Karpas-422 (cell line): ENCODE measurements at regions not wholly inside any gene's neighbourhood (a gene's known extent, or its start where the extent isn't known, plus 50 kb on each side); places are given as distances from the start of the nearest gene placed in this dataset. TPM values are rescaled to one million over a fixed set of nuclear protein-coding genes. Genes with fewer than 3 reads are reported as not detected.

Experiments
- DNase-seq: peaks from one replicate; pipeline ENCODE4 v3.0.0-alpha.2; 2015
- H2AFZ ChIP-seq: fragments of 200-600 bp; sonication (generic); 2 replicates; pipeline ENCODE4 v1.6.1; 2014; ENCODE audit warnings: antibody characterized with exemption, low read length, mixed read lengths
- H3K27ac ChIP-seq: fragments of 200-600 bp; sonication (generic); 2 replicates; pipeline ENCODE4 v1.5.1; 2014; ENCODE audit warnings: mild to moderate bottlenecking, low read length, moderate library complexity
- H3K27me3 ChIP-seq: fragments of 200-600 bp; sonication (generic); 2 replicates; pipeline ENCODE4 v1.6.1; 2014; ENCODE audit warnings: low read length, mixed read lengths
- H3K36me3 ChIP-seq: fragments of 200-600 bp; sonication (generic); 2 replicates; pipeline ENCODE4 v1.6.1; 2014; ENCODE audit warnings: low read length, mixed read lengths; ENCODE audit not compliant: insufficient read depth
- H3K4me1 ChIP-seq: fragments of 200-600 bp; sonication (generic); 2 replicates; pipeline ENCODE4 v1.6.1; 2014; ENCODE audit warnings: mild to moderate bottlenecking, low read length, mixed read lengths
- H3K4me2 ChIP-seq: fragments of 200-600 bp; sonication (generic); 2 replicates; pipeline ENCODE4 v1.6.1; 2014; ENCODE audit warnings: low read length, low read depth, mild to moderate bottlenecking; ENCODE audit not compliant: poor library complexity, severe bottlenecking
- H3K4me3 ChIP-seq: fragments of 200-600 bp; sonication (generic); 2 replicates; pipeline ENCODE4 v1.5.1; 2014; ENCODE audit warnings: mild to moderate bottlenecking, antibody characterized with exemption, low read length, mixed read lengths
- H3K79me2 ChIP-seq: fragments of 200-600 bp; sonication (generic); 2 replicates; pipeline ENCODE4 v1.6.1; 2014; ENCODE audit warnings: mild to moderate bottlenecking, low read length, mixed read lengths
- H3K9ac ChIP-seq: fragments of 200-600 bp; sonication (generic); 2 replicates; pipeline ENCODE4 v1.6.0; 2014; ENCODE audit warnings: low read length
- H3K9me2 ChIP-seq: fragments of 200-600 bp; sonication (generic), shearing (Covaris generic); replicated peaks from 2 replicates; pipeline ENCODE4 v1.6.0; 2014; ENCODE audit warnings: mild to moderate bottlenecking, low read length, moderate library complexity; ENCODE audit not compliant: insufficient read depth
- H3K9me3 ChIP-seq: fragments of 300-700, 200-600 bp; sonication (generic); 2 replicates; pipeline ENCODE4 v1.6.1; 2014; ENCODE audit warnings: low read length, mixed read lengths
- H4K20me1 ChIP-seq: fragments of 200-600 bp; sonication (generic); 2 replicates; pipeline ENCODE4 v1.6.1; 2014; ENCODE audit warnings: mild to moderate bottlenecking, antibody characterized with exemption, low read length, low read depth; ENCODE audit not compliant: insufficient read depth
- small RNA-seq: library from RNA; depleted of rRNA; stranded (forward); fragments of <200 nt; gene quantifications from one replicate; pipeline ENCODE3, GENCODE V24; 2014

- no peaks in the 10 kb centered on the region for H3K79me2 ChIP-seq
- H3K4me3 ChIP-seq: no peak overlapping the region
- H3K9me3 ChIP-seq: no peaks in the 10 kb centered on the region
- DNase-seq: no peak
- H4K20me1 ChIP-seq: no peaks in the 10 kb centered on the region
- no peak overlapping the region for H3K9ac ChIP-seq
- no peaks in the 10 kb centered on the region for H3K27me3 ChIP-seq
- no peak overlapping the region for H3K27ac ChIP-seq
- no peaks in the 10 kb centered on the region for H3K36me3 ChIP-seq
- no peak overlapping the region for H3K4me2 ChIP-seq
- H3K4me1 ChIP-seq: no peaks in the 10 kb centered on the region
- H2AFZ ChIP-seq: no peak overlapping the region
- no peaks in the 10 kb centered on the region for H3K9me2 ChIP-seq
Observed at GRCh38 chr14:92259613-92260357, 63.2 kb upstream of the SLC24A4 start.

DNA sequence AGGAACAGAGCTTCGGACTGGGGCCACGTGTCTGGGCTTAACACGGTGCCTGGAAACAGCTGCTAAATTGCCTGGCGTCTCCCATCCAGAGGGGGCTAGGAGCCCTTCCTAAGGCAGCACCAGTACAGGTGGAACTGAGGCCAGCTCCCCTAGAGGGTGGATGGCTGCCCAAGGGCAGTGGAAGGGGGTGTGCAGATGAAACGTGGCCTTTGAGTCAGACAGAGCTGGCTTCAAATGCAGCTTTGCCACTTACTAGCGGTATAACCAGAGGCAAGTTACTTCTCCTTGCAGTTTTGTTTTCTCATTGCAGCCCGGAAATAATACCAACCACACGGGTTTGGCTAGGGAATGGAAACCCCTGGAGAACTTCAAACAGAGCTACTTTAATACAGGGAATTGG lies 59.3 kb upstream of the SLC24A4 start:
- no peaks in the 10 kb centered on the region for H3K79me2 ChIP-seq
- H3K36me3 ChIP-seq: no peaks in the 10 kb centered on the region
- H3K9ac ChIP-seq: no peak overlapping the region
- no peak overlapping the region for H2AFZ ChIP-seq
- no peaks in the 10 kb centered on the region for H3K9me3 ChIP-seq
- H3K27ac ChIP-seq: no peak overlapping the region
- H3K4me1 ChIP-seq: no peaks in the 10 kb centered on the region
- H3K4me3 ChIP-seq: no peak overlapping the region
- H3K9me2 ChIP-seq: no peaks in the 10 kb centered on the region
- H3K4me2 ChIP-seq: no peak overlapping the region
- H3K27me3 ChIP-seq: no peaks in the 10 kb centered on the region
- DNase-seq: no peak
- no peaks in the 10 kb centered on the region for H4K20me1 ChIP-seq

- Histone ChIP-seq H3K9me3 (no peaks in the 10 kb centered on the region), H4K20me1 (no peaks in the 10 kb centered on the region), H3K4me3 (no peak overlapping the region), H3K27me3 (no peaks in the 10 kb centered on the region), H3K36me3 (no peaks in the 10 kb centered on the region), H3K4me1 (no peaks in the 10 kb centered on the region), H3K79me2 (no peaks in the 10 kb centered on the region), H3K4me2 (no peak overlapping the region), H3K27ac (no peak overlapping the region), H2AFZ (no peak overlapping the region), H3K9ac (no peak overlapping the region), H3K9me2 (no peaks in the 10 kb centered on the region)
- DNase-seq: no peak
Observed at GRCh38 chr14:92264195-92264594, 58.8 kb upstream of the SLC24A4 start.

DNA sequence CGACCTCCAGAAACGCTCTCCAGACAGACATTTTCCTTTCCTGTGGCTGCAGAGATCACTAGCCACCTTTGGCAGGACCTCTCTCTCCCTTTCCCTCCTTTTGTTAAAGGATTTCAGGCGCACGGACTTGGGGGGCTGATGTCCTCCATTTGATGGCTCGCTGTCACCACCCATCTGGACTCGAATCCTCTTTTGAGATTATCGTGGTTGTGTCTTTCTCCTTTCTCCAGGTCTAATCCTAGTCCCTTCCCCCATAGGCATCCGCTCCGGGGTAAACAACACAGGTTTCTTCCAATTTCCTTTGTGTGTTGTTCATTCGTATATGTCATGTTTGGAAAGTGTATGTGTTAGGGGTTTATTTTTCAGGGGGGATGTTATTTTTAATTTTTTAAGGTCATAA lies 56.7 kb upstream of the SLC24A4 start:
- Histone ChIP-seq H2AFZ (no peak overlapping the region), H3K79me2 (no peaks in the 10 kb centered on the region), H3K4me3 (no peak overlapping the region), H4K20me1 (no peaks in the 10 kb centered on the region), H3K36me3 (no peaks in the 10 kb centered on the region), H3K27me3 (no peaks in the 10 kb centered on the region), H3K27ac (no peak overlapping the region), H3K4me1 (no peaks in the 10 kb centered on the region), H3K9me2 (no peaks in the 10 kb centered on the region), H3K4me2 (no peak overlapping the region), H3K9me3 (no peaks in the 10 kb centered on the region), H3K9ac (no peak overlapping the region)
- no peak for DNase-seq

Small RNAs in the stretch of these regions (small RNA-seq; reads per million reads assigned to genes)
- gene RNU6-366P: not detected
